G401.6 (cell line): ENCODE measurements at regions not wholly inside any gene's neighbourhood (a gene's known extent, or its start where the extent isn't known, plus 50 kb on each side); places are given as distances from the start of the nearest gene placed in this dataset.

Source experiments
- FAIRE-seq: peaks from 2 replicates; lab custom pipeline; 2012; peaks lifted over from hg19 to GRCh38; lab: Jason Lieb, UNC

GRCh38 chr1:221910222-221910621, 168.3 kb upstream of the DUSP10 start:
- FAIRE-seq = no peak

- FAIRE-seq = no peak
Measured at GRCh38 chr1:221908573-221908972, 166.7 kb upstream of the DUSP10 start.

GRCh38 chr1:221907166-221907932, 165.5 kb upstream of the DUSP10 start:
- no peak for FAIRE-seq

- no peak for FAIRE-seq
Measured at GRCh38 chr1:221905802-221906201, 163.9 kb upstream of the DUSP10 start.

- FAIRE-seq = no peak
Measured at GRCh38 chr1:221904319-221904718, 162.4 kb upstream of the DUSP10 start.

- FAIRE-seq = no peak
Measured at GRCh38 chr1:221903594-221903993, 161.7 kb upstream of the DUSP10 start.

GRCh38 chr1:221902961-221903360, 161.1 kb upstream of the DUSP10 start:
- FAIRE-seq = no peak

- no peak for FAIRE-seq
Measured at GRCh38 chr1:221900678-221901077, 158.8 kb upstream of the DUSP10 start.

GRCh38 chr1:221897321-221897721, 155.4 kb upstream of the DUSP10 start:
- FAIRE-seq = no peak

- no peak for FAIRE-seq
Measured at GRCh38 chr1:221892301-221892830, 150.5 kb upstream of the DUSP10 start.

- FAIRE-seq = no peak
Measured at GRCh38 chr1:221891708-221892107, 149.8 kb upstream of the DUSP10 start.

- FAIRE-seq = no peak
Measured at GRCh38 chr1:221888801-221889200, 146.9 kb upstream of the DUSP10 start.

- no peak for FAIRE-seq
Measured at GRCh38 chr1:221888218-221888617, 146.3 kb upstream of the DUSP10 start.

GRCh38 chr1:221887758-221888157, 145.9 kb upstream of the DUSP10 start:
- FAIRE-seq = no peak

GRCh38 chr1:221887415-221887746, 145.5 kb upstream of the DUSP10 start:
- FAIRE-seq = no peak

- no peak for FAIRE-seq
Measured at GRCh38 chr1:221886743-221887414, 145.0 kb upstream of the DUSP10 start.

- no peak for FAIRE-seq
Measured at GRCh38 chr1:221886311-221886710, 144.4 kb upstream of the DUSP10 start.

GRCh38 chr1:221884821-221885220, 142.9 kb upstream of the DUSP10 start:
- FAIRE-seq = no peak

- no peak for FAIRE-seq
Measured at GRCh38 chr1:221881805-221882581, 140.1 kb upstream of the DUSP10 start.

GRCh38 chr1:221880182-221880581, 138.3 kb upstream of the DUSP10 start:
- no peak for FAIRE-seq

GRCh38 chr1:221878134-221878533, 136.2 kb upstream of the DUSP10 start:
- no peak for FAIRE-seq

GRCh38 chr1:221877311-221877710, 135.4 kb upstream of the DUSP10 start:
- FAIRE-seq = no peak

- FAIRE-seq = no peak
Measured at GRCh38 chr1:221875004-221875330, 133.1 kb upstream of the DUSP10 start.
